Effector memory CD8-positive, alpha-beta T cell (primary cell): ENCODE measurements at regions not wholly inside any gene's neighbourhood (a gene's known extent, or its start where the extent isn't known, plus 50 kb on each side); places are given as distances from the start of the nearest gene placed in this dataset.

Experiments used
- ATAC-seq: fragments of 150-1000 bp; cut with Tn5 transposase; replicated peaks from 2 replicates; pipeline ENCODE4 v1.10.0; 2021; ENCODE audit warnings: mild to moderate bottlenecking, moderate library complexity
- DNase-seq, 3 experiments: peaks; one replicate each; pipeline ENCODE4 v3.0.0; 2021
- H3K27ac Mint-ChIP-seq, 2 donors: one replicate each; pipeline ENCODE4 v1.8.0; 2022; ENCODE audit warnings: mild to moderate bottlenecking in 2 of 2, mixed read lengths in 2 of 2, moderate library complexity in 2 of 2
- H3K27me3 Mint-ChIP-seq, 2 donors: one replicate each; pipeline ENCODE4 v1.8.0; 2022; ENCODE audit warnings: mixed read lengths in 2 of 2
- H3K36me3 Mint-ChIP-seq: one replicate; pipeline ENCODE4 v1.8.0; 2022; ENCODE audit warnings: mild to moderate bottlenecking, moderate library complexity, mixed read lengths; ENCODE audit not compliant: insufficient read depth
- H3K4me1 Mint-ChIP-seq, 2 donors: one replicate each; pipeline ENCODE4 v1.8.0; 2022; ENCODE audit warnings: low read depth in 2 of 2, mixed read lengths in 2 of 2
- H3K4me3 Mint-ChIP-seq, 2 donors: one replicate each; pipeline ENCODE4 v1.8.0; 2022; ENCODE audit warnings: mild to moderate bottlenecking in 2 of 2, mixed read lengths in 2 of 2, moderate library complexity in 2 of 2
- H3K9me3 Mint-ChIP-seq, 2 donors: one replicate each; pipeline ENCODE4 v1.8.0; 2022; ENCODE audit warnings: mixed read lengths in 2 of 2

- ATAC-seq (no peak), DNase-seq (no peak)
- Mint-ChIP-seq H3K27ac (no peak overlapping the region), H3K27me3 (no peaks in the 10 kb centered on the region), H3K4me1 (no peaks in the 10 kb centered on the region), H3K4me3 (no peak overlapping the region), H3K9me3 (no peaks in the 10 kb centered on the region), H3K36me3 (no peaks in the 10 kb centered on the region)
These were observed 105.1 kb downstream of the TRMT11 start for GRCh38 chr6:126091466-126091865.

- Mint-ChIP-seq H3K27ac (no peak overlapping the region), H3K27me3 (no peaks in the 10 kb centered on the region), H3K4me3 (no peak overlapping the region), H3K9me3 (no peaks in the 10 kb centered on the region), H3K4me1 (no peaks in the 10 kb centered on the region), H3K36me3 (no peaks in the 10 kb centered on the region)
- ATAC-seq = no peak
- no peak for DNase-seq
These were observed 106.8 kb downstream of the TRMT11 start for GRCh38 chr6:126093108-126093507.

- Mint-ChIP-seq H3K27me3 (no peaks in the 10 kb centered on the region), H3K4me3 (no peak overlapping the region), H3K36me3 (no peaks in the 10 kb centered on the region), H3K4me1 (no peaks in the 10 kb centered on the region), H3K27ac (no peak overlapping the region), H3K9me3 (no peaks in the 10 kb centered on the region)
- ATAC-seq = no peak
- DNase-seq = no peak
These were observed 108.1 kb downstream of the TRMT11 start for GRCh38 chr6:126094411-126094810.

- DNase-seq (no peak), ATAC-seq (no peak)
- Mint-ChIP-seq H3K4me1 (no peaks in the 10 kb centered on the region), H3K27me3 (no peaks in the 10 kb centered on the region), H3K27ac (no peak overlapping the region), H3K4me3 (no peak overlapping the region), H3K9me3 (no peaks in the 10 kb centered on the region), H3K36me3 (no peaks in the 10 kb centered on the region)
These were observed 114.0 kb downstream of the TRMT11 start for GRCh38 chr6:126100386-126100785.

GRCh38 chr6:126102358-126102757 lies 116.0 kb downstream of the TRMT11 start:
- Mint-ChIP-seq H3K4me1 (no peaks in the 10 kb centered on the region), H3K36me3 (no peaks in the 10 kb centered on the region), H3K27ac (no peak overlapping the region), H3K4me3 (no peak overlapping the region), H3K9me3 (no peaks in the 10 kb centered on the region), H3K27me3 (no peaks in the 10 kb centered on the region)
- DNase-seq (no peak), ATAC-seq (no peak)

- H3K4me3 Mint-ChIP-seq = no peak overlapping the region
- DNase-seq = no peak
- no peaks in the 10 kb centered on the region for H3K36me3 Mint-ChIP-seq
- no peaks in the 10 kb centered on the region for H3K9me3 Mint-ChIP-seq
- H3K4me1 Mint-ChIP-seq = no peaks in the 10 kb centered on the region
- no peak overlapping the region for H3K27ac Mint-ChIP-seq
- no peaks in the 10 kb centered on the region for H3K27me3 Mint-ChIP-seq
- ATAC-seq = no peak
These were observed 117.7 kb downstream of the TRMT11 start for GRCh38 chr6:126103993-126104392.

GRCh38 chr6:126107475-126108166 lies 121.3 kb downstream of the TRMT11 start:
- Mint-ChIP-seq H3K9me3 (no peaks in the 10 kb centered on the region), H3K4me3 (no peak overlapping the region), H3K4me1 (no peaks in the 10 kb centered on the region), H3K36me3 (no peaks in the 10 kb centered on the region), H3K27ac (no peak overlapping the region), H3K27me3 (no peaks in the 10 kb centered on the region)
- no peak for ATAC-seq
- no peak for DNase-seq

GRCh38 chr6:126110512-126111270 lies 124.4 kb downstream of the TRMT11 start:
- Mint-ChIP-seq H3K36me3 (no peaks in the 10 kb centered on the region), H3K27me3 (no peaks in the 10 kb centered on the region)

GRCh38 chr6:126111327-126111726 lies 125.0 kb downstream of the TRMT11 start:
- Mint-ChIP-seq H3K9me3 (no peaks in the 10 kb centered on the region), H3K4me1 (no peaks in the 10 kb centered on the region), H3K27me3 (no peaks in the 10 kb centered on the region), H3K4me3 (no peak overlapping the region), H3K27ac (no peak overlapping the region), H3K36me3 (no peaks in the 10 kb centered on the region)
- DNase-seq (no peak), ATAC-seq (no peak)

More at GRCh38 chr6:126110512-126111270, 124.4 kb downstream of the TRMT11 start:
- Mint-ChIP-seq H3K4me1 (no peaks in the 10 kb centered on the region), H3K27ac (no peak overlapping the region), H3K4me3 (no peak overlapping the region), H3K9me3 (no peaks in the 10 kb centered on the region)
- ATAC-seq (no peak), DNase-seq (no peak)

- H3K4me1 Mint-ChIP-seq = no peaks in the 10 kb centered on the region
- H3K9me3 Mint-ChIP-seq = no peaks in the 10 kb centered on the region
- no peak overlapping the region for H3K27ac Mint-ChIP-seq
- H3K27me3 Mint-ChIP-seq = no peaks in the 10 kb centered on the region
- ATAC-seq (no peak), DNase-seq (no peak)
- H3K4me3 Mint-ChIP-seq = no peak overlapping the region
- H3K36me3 Mint-ChIP-seq = no peaks in the 10 kb centered on the region
These were observed 125.9 kb downstream of the TRMT11 start for GRCh38 chr6:126112171-126112632.

- DNase-seq (no peak), ATAC-seq (no peak)
- no peak overlapping the region for H3K4me3 Mint-ChIP-seq
- no peak overlapping the region for H3K27ac Mint-ChIP-seq
- H3K27me3 Mint-ChIP-seq = no peaks in the 10 kb centered on the region
- no peaks in the 10 kb centered on the region for H3K4me1 Mint-ChIP-seq
- H3K9me3 Mint-ChIP-seq = no peaks in the 10 kb centered on the region
- no peaks in the 10 kb centered on the region for H3K36me3 Mint-ChIP-seq
These were observed 126.9 kb downstream of the TRMT11 start for GRCh38 chr6:126113261-126113660.

- no peak for ATAC-seq
- no peaks in the 10 kb centered on the region for H3K27me3 Mint-ChIP-seq
- H3K4me3 Mint-ChIP-seq = no peak overlapping the region
- H3K36me3 Mint-ChIP-seq = no peaks in the 10 kb centered on the region
- no peaks in the 10 kb centered on the region for H3K9me3 Mint-ChIP-seq
- no peaks in the 10 kb centered on the region for H3K4me1 Mint-ChIP-seq
- no peak overlapping the region for H3K27ac Mint-ChIP-seq
- DNase-seq = no peak
These were observed 130.9 kb downstream of the TRMT11 start for GRCh38 chr6:126117251-126117650.

GRCh38 chr6:126118058-126118755 lies 131.9 kb downstream of the TRMT11 start:
- ATAC-seq (no peak), DNase-seq (no peak)
- H3K9me3 Mint-ChIP-seq = no peaks in the 10 kb centered on the region
- H3K4me1 Mint-ChIP-seq = no peaks in the 10 kb centered on the region
- no peaks in the 10 kb centered on the region for H3K27me3 Mint-ChIP-seq
- no peak overlapping the region for H3K4me3 Mint-ChIP-seq
- H3K27ac Mint-ChIP-seq = no peak overlapping the region
- H3K36me3 Mint-ChIP-seq = no peaks in the 10 kb centered on the region

GRCh38 chr6:126118936-126119335 lies 132.6 kb downstream of the TRMT11 start:
- Mint-ChIP-seq H3K4me1 (no peaks in the 10 kb centered on the region), H3K4me3 (no peak overlapping the region), H3K9me3 (no peaks in the 10 kb centered on the region), H3K27ac (no peak overlapping the region), H3K27me3 (no peaks in the 10 kb centered on the region), H3K36me3 (no peaks in the 10 kb centered on the region)
- DNase-seq (no peak), ATAC-seq (no peak)
